ENCODE measurements at regions not wholly inside any gene's neighbourhood (a gene's known extent, or its start where the extent isn't known, plus 50 kb on each side); places are given as distances from the start of the nearest gene placed in this dataset.

GRCh38 chr14:78092040-78092439 is 78.1 kb upstream of the NRXN3 start:
- H3K9me3 Mint-ChIP-seq: no peaks in the 10 kb centered on the region
- peaks cover 23% of the 10 kb centered on the region for H3K27me3 Mint-ChIP-seq
- H3K4me3 Mint-ChIP-seq: peak overlapping the region in 1 of 2 donors; percentile 23
- H3K4me1 Mint-ChIP-seq: no peaks in the 10 kb centered on the region
- H3K27ac Mint-ChIP-seq: no peak overlapping the region
- ATAC-seq: no peak
- no peak for DNase-seq

- ATAC-seq (no peak), DNase-seq (no peak)
- Mint-ChIP-seq H3K27ac (no peak overlapping the region), H3K4me1 (no peaks in the 10 kb centered on the region), H3K27me3 (peaks cover 11% of the 10 kb centered on the region), H3K9me3 (no peaks in the 10 kb centered on the region), H3K4me3 (no peak overlapping the region)
Observed at GRCh38 chr14:78103271-78103670, 66.9 kb upstream of the NRXN3 start.

GRCh38 chr14:78104160-78104559 is 66.0 kb upstream of the NRXN3 start:
- H3K9me3 Mint-ChIP-seq: no peaks in the 10 kb centered on the region
- no peak overlapping the region for H3K4me3 Mint-ChIP-seq
- ATAC-seq (no peak), DNase-seq (no peak)
- no peaks in the 10 kb centered on the region for H3K4me1 Mint-ChIP-seq
- H3K27ac Mint-ChIP-seq: no peak overlapping the region
- H3K27me3 Mint-ChIP-seq: peaks cover 11% of the 10 kb centered on the region

DNA sequence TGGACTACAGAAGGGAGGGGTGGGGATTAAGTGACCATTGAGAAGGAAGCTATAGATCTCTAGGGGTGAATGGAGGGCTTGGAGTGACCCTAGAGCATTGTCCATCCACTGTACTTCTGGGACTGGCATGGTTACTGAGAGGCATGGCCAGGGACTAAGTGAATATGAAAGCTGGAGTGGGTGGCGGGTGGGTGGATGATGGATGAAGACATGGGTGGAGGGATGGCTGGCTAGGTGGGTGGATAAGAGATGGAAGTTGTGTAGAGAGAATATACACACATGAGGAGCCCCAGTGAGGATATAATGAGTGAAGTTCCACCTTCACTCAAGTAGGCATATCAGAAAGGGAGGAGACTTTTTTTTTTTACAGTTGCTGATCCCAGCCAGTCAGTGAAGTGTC is 65.5 kb upstream of the NRXN3 start:
- Mint-ChIP-seq H3K4me1 (no peaks in the 10 kb centered on the region), H3K9me3 (no peaks in the 10 kb centered on the region), H3K27me3 (peaks cover 11% of the 10 kb centered on the region), H3K27ac (no peak overlapping the region), H3K4me3 (no peak overlapping the region)
- ATAC-seq (no peak), DNase-seq (no peak)

- ATAC-seq (no peak), DNase-seq (no peak)
- no peak overlapping the region for H3K4me3 Mint-ChIP-seq
- peaks cover 4% of the 10 kb centered on the region for H3K27me3 Mint-ChIP-seq
- no peaks in the 10 kb centered on the region for H3K4me1 Mint-ChIP-seq
- no peaks in the 10 kb centered on the region for H3K9me3 Mint-ChIP-seq
- no peak overlapping the region for H3K27ac Mint-ChIP-seq
Observed at GRCh38 chr14:78106381-78106780, 63.8 kb upstream of the NRXN3 start.

DNA sequence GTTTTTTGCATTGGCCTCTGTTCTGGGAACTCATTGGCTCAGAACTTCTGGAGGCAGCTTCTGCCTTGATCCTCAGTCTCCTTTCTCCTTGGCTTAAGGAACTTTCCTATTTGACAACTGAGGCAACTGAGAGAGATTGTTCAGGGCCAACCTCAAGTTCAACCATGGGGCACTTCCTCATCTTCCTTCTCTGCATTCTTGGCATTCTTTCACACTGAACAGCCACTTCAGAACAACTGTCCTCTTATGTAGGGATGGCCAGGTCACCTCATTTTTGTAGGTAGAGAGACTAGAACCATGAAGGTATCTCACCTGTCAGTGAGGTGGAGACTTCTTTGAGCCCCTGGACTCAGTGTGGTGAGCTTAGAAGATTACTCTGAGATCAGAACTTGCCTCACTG is 63.0 kb upstream of the NRXN3 start:
- DNase-seq (no peak), ATAC-seq (no peak)
- Mint-ChIP-seq H3K4me1 (no peaks in the 10 kb centered on the region), H3K27ac (no peak overlapping the region), H3K4me3 (no peak overlapping the region), H3K9me3 (no peaks in the 10 kb centered on the region), H3K27me3 (no peaks in the 10 kb centered on the region)

DNA sequence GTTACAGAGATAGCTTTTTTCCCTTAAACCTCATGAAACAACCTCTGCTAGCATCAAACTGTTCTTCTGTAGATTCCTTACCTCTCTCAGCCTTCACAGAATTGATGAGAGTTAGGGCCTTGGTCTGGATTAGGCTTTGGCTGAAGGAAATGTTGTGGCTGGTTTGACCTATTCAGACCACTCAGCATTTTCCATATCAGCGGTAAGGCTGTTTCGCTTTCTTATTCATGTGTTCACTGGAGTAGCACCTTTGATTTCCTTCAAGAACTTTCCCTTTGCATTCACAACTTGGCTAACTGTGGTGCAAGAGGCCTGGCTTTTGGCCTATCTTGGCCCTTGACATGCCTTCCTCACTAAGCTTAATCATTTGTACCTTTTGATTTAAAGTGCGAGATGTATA is 50.7 kb upstream of the NRXN3 start:
- no peaks in the 10 kb centered on the region for H3K4me1 Mint-ChIP-seq
- peaks cover 10% of the 10 kb centered on the region for H3K27me3 Mint-ChIP-seq
- H3K9me3 Mint-ChIP-seq: no peaks in the 10 kb centered on the region
- no peak overlapping the region for H3K27ac Mint-ChIP-seq
- no peak for DNase-seq
- no peak overlapping the region for H3K4me3 Mint-ChIP-seq
- no peak for ATAC-seq

Measured in stimulated activated naive CD8-positive, alpha-beta T cell treated with anti-CD3 and anti-CD28 coated beads, Interleukin-15, amount 100 ng/mL, for 72 hours (primary cell).